ENCODE measurements at regions not wholly inside any gene's neighbourhood (a gene's known extent, or its start where the extent isn't known, plus 50 kb on each side); places are given as distances from the start of the nearest gene placed in this dataset.

DNA sequence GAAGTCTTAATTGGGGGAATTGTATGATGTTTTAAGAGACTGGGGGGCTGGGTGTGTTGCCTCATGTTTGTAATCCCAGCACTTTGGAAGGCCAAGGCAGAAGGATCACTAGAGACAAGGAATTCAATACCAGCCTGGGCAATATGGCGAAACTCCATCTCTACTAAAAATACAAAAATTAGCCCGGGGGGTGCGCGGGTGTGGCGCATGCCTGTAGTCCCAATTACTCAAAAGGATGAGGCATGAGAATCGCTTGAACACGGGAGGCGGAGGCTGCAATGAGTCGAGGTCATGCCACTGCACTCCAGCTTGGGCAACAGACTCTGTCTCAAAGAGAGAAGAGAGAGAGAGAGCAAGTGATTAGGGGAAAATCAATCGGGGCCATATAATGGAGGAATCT, 600.5 kb downstream of the SLC16A7 start:
- no peaks in the 10 kb centered on the region for H3K9me3 Mint-ChIP-seq
- H3K4me3 Mint-ChIP-seq, result no peak overlapping the region
- no peaks in the 10 kb centered on the region for H3K27me3 Mint-ChIP-seq (ENCODE audit: low read depth)
- ATAC-seq, result no peak
- H3K4me1 Mint-ChIP-seq, result peaks cover 9% of the 10 kb centered on the region
- DNase-seq (ENCODE audit: low spot score), result no peak
- no peaks in the 10 kb centered on the region for H3K36me3 Mint-ChIP-seq
- POLR2A ChIA-PET, result no interaction called here
- H3K27ac Mint-ChIP-seq, result no peak overlapping the region
- no peak for TF ChIP-seq ZNF138 (CRISPR knock-in tag; conservative IDR thresholded peaks at IDR 0.05)
- no peak for TF ChIP-seq PRRX2 (CRISPR knock-in tag; IDR thresholded peaks at IDR 0.05)
- TF ChIP-seq, protein P1, sequence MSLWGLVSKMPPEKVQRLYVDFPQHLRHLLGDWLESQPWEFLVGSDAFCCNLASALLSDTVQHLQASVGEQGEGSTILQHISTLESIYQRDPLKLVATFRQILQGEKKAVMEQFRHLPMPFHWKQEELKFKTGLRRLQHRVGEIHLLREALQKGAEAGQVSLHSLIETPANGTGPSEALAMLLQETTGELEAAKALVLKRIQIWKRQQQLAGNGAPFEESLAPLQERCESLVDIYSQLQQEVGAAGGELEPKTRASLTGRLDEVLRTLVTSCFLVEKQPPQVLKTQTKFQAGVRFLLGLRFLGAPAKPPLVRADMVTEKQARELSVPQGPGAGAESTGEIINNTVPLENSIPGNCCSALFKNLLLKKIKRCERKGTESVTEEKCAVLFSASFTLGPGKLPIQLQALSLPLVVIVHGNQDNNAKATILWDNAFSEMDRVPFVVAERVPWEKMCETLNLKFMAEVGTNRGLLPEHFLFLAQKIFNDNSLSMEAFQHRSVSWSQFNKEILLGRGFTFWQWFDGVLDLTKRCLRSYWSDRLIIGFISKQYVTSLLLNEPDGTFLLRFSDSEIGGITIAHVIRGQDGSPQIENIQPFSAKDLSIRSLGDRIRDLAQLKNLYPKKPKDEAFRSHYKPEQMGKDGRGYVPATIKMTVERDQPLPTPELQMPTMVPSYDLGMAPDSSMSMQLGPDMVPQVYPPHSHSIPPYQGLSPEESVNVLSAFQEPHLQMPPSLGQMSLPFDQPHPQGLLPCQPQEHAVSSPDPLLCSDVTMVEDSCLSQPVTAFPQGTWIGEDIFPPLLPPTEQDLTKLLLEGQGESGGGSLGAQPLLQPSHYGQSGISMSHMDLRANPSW (CRISPR knock-in tag; conservative IDR thresholded peaks at IDR 0.05; ENCODE audit: low read depth), result no peak
- TF ChIP-seq, protein P2, sequence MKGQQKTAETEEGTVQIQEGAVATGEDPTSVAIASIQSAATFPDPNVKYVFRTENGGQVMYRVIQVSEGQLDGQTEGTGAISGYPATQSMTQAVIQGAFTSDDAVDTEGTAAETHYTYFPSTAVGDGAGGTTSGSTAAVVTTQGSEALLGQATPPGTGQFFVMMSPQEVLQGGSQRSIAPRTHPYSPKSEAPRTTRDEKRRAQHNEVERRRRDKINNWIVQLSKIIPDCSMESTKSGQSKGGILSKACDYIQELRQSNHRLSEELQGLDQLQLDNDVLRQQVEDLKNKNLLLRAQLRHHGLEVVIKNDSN (CRISPR knock-in tag; IDR thresholded peaks at IDR 0.05), result no peak
- TF ChIP-seq HMGA2 (CRISPR knock-in tag; IDR thresholded peaks at IDR 0.05), result no peak
- TF ChIP-seq, protein P3, sequence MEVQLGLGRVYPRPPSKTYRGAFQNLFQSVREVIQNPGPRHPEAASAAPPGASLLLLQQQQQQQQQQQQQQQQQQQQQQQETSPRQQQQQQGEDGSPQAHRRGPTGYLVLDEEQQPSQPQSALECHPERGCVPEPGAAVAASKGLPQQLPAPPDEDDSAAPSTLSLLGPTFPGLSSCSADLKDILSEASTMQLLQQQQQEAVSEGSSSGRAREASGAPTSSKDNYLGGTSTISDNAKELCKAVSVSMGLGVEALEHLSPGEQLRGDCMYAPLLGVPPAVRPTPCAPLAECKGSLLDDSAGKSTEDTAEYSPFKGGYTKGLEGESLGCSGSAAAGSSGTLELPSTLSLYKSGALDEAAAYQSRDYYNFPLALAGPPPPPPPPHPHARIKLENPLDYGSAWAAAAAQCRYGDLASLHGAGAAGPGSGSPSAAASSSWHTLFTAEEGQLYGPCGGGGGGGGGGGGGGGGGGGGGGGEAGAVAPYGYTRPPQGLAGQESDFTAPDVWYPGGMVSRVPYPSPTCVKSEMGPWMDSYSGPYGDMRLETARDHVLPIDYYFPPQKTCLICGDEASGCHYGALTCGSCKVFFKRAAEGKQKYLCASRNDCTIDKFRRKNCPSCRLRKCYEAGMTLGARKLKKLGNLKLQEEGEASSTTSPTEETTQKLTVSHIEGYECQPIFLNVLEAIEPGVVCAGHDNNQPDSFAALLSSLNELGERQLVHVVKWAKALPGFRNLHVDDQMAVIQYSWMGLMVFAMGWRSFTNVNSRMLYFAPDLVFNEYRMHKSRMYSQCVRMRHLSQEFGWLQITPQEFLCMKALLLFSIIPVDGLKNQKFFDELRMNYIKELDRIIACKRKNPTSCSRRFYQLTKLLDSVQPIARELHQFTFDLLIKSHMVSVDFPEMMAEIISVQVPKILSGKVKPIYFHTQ (CRISPR knock-in tag; IDR thresholded peaks at IDR 0.05), result no peak
- no peak for TF ChIP-seq ERG (CRISPR knock-in tag; IDR thresholded peaks at IDR 0.05)
- TF ChIP-seq USF2 (CRISPR knock-in tag; IDR thresholded peaks at IDR 0.05), result no peak
- TF ChIP-seq, protein P4, sequence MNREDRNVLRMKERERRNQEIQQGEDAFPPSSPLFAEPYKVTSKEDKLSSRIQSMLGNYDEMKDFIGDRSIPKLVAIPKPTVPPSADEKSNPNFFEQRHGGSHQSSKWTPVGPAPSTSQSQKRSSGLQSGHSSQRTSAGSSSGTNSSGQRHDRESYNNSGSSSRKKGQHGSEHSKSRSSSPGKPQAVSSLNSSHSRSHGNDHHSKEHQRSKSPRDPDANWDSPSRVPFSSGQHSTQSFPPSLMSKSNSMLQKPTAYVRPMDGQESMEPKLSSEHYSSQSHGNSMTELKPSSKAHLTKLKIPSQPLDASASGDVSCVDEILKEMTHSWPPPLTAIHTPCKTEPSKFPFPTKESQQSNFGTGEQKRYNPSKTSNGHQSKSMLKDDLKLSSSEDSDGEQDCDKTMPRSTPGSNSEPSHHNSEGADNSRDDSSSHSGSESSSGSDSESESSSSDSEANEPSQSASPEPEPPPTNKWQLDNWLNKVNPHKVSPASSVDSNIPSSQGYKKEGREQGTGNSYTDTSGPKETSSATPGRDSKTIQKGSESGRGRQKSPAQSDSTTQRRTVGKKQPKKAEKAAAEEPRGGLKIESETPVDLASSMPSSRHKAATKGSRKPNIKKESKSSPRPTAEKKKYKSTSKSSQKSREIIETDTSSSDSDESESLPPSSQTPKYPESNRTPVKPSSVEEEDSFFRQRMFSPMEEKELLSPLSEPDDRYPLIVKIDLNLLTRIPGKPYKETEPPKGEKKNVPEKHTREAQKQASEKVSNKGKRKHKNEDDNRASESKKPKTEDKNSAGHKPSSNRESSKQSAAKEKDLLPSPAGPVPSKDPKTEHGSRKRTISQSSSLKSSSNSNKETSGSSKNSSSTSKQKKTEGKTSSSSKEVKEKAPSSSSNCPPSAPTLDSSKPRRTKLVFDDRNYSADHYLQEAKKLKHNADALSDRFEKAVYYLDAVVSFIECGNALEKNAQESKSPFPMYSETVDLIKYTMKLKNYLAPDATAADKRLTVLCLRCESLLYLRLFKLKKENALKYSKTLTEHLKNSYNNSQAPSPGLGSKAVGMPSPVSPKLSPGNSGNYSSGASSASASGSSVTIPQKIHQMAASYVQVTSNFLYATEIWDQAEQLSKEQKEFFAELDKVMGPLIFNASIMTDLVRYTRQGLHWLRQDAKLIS (CRISPR knock-in tag; IDR thresholded peaks at IDR 0.05; ENCODE audit: borderline replicate concordance), result no peak
- TF ChIP-seq IRF2 (CRISPR knock-in tag; IDR thresholded peaks at IDR 0.05; ENCODE audit: borderline replicate concordance, low read depth), result no peak
- no peak for TF ChIP-seq NFATC4 (CRISPR knock-in tag; IDR thresholded peaks at IDR 0.05)
- TF ChIP-seq SOX15 (CRISPR knock-in tag; IDR thresholded peaks at IDR 0.05), result no peak
- TF ChIP-seq, protein P5, sequence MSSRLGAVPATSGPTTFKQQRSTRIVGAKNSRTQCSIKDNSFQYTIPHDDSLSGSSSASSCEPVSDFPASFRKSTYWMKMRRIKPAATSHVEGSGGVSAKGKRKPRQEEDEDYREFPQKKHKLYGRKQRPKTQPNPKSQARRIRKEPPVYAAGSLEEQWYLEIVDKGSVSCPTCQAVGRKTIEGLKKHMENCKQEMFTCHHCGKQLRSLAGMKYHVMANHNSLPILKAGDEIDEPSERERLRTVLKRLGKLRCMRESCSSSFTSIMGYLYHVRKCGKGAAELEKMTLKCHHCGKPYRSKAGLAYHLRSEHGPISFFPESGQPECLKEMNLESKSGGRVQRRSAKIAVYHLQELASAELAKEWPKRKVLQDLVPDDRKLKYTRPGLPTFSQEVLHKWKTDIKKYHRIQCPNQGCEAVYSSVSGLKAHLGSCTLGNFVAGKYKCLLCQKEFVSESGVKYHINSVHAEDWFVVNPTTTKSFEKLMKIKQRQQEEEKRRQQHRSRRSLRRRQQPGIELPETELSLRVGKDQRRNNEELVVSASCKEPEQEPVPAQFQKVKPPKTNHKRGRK (CRISPR knock-in tag; IDR thresholded peaks at IDR 0.05; ENCODE audit: borderline replicate concordance), result no peak
- no peak for TF ChIP-seq FOXP1 (CRISPR knock-in tag; IDR thresholded peaks at IDR 0.05; ENCODE audit: borderline replicate concordance)
- no peak for TF ChIP-seq ETV6 (CRISPR knock-in tag; IDR thresholded peaks at IDR 0.05)
- CTCF ChIA-PET, result no interaction called here
